ACC112 (cell line): ENCODE measurements at regions not wholly inside any gene's neighbourhood (a gene's known extent, or its start where the extent isn't known, plus 50 kb on each side); places are given as distances from the start of the nearest gene placed in this dataset.

Experiments
- H2AFZ ChIP-seq: fragments of 200-600 bp; sonication (generic); one replicate; pipeline ENCODE4 v1.6.0; 2017; ENCODE audit warnings: antibody characterized with exemption, low read length; ENCODE audit not compliant: unreplicated experiment
- H3K27ac ChIP-seq: fragments of 200-600 bp; sonication (generic); 2 replicates; pipeline ENCODE4 v1.5.1; 2014; ENCODE audit warnings: low read depth, mild to moderate bottlenecking, antibody characterized with exemption, low read length, moderate library complexity
- H3K27me3 ChIP-seq: fragments of 200-600 bp; sonication (generic); 2 replicates; pipeline ENCODE4 v1.6.1; 2014; ENCODE audit warnings: mild to moderate bottlenecking, antibody characterized with exemption, low read length, moderate library complexity, mixed read lengths; ENCODE audit not compliant: insufficient read depth
- H3K36me3 ChIP-seq: fragments of 200-600 bp; sonication (generic); 2 replicates; pipeline ENCODE4 v1.6.1; 2016; ENCODE audit warnings: mild to moderate bottlenecking, antibody characterized with exemption, low read length, moderate library complexity, mixed read lengths; ENCODE audit not compliant: insufficient read depth
- H3K4me1 ChIP-seq: fragments of 200-600 bp; sonication (generic); one replicate; pipeline ENCODE4 v1.6.1; 2016; ENCODE audit warnings: low read length, mixed read lengths; ENCODE audit not compliant: insufficient read depth, unreplicated experiment, control insufficient read depth
- H3K4me3 ChIP-seq: fragments of 200-600 bp; sonication (generic); 2 replicates; pipeline ENCODE4 v1.5.1; 2014; ENCODE audit warnings: mild to moderate bottlenecking, low read depth, low read length
- H3K79me2 ChIP-seq: fragments of 200-600 bp; sonication (generic); one replicate; pipeline ENCODE4 v1.6.0; 2016; ENCODE audit warnings: low read length; ENCODE audit not compliant: control insufficient read depth, unreplicated experiment, insufficient read depth

DNA sequence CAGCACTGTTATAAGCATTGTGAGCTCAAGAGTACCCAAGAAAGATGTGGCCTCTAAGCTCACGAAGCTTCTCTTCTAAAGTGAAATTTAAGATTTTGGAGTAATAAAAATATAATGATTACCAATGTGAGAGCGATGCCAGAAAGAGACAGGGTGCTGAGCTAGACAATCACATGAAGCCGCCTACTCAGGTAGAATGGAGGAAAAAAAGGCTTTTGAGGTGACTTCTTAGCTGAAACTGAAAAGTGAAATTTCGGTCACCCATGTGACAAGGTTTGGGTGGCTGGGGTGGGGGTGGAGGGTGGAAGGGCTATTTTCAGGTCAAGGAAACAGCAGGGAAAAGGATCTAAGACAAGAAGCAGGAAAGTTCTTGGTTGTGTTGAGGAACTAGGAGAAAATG, 388.2 kb upstream of the WWC1 start:
- Histone ChIP-seq H3K27me3 (no peaks in the 10 kb centered on the region), H3K79me2 (no peaks in the 10 kb centered on the region), H3K27ac (no peak overlapping the region), H3K36me3 (no peaks in the 10 kb centered on the region), H2AFZ (no peak overlapping the region), H3K4me3 (no peak overlapping the region), H3K4me1 (no peaks in the 10 kb centered on the region)

DNA sequence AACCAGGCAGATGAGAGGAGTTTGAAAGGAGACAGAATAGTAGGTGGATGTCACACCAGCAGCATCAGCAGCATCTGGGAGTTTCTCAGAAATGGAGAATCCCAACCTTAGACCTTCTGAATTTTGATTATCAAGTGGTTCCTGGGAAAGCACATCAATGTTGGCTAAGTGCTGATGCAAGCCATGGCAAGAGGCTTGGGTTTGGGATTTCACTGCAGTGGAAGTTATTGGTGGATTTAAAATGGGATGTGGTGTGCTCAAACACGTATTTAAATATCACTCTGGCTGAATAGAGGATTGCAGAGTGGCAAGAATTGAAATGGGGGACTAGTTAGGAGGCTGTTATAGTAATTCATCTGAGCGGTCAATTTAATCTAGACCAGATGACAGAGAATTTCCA, 387.8 kb upstream of the WWC1 start:
- Histone ChIP-seq H3K36me3 (no peaks in the 10 kb centered on the region), H3K27ac (no peak overlapping the region), H3K27me3 (no peaks in the 10 kb centered on the region), H3K4me3 (no peak overlapping the region), H2AFZ (no peak overlapping the region), H3K4me1 (no peaks in the 10 kb centered on the region), H3K79me2 (no peaks in the 10 kb centered on the region)

DNA sequence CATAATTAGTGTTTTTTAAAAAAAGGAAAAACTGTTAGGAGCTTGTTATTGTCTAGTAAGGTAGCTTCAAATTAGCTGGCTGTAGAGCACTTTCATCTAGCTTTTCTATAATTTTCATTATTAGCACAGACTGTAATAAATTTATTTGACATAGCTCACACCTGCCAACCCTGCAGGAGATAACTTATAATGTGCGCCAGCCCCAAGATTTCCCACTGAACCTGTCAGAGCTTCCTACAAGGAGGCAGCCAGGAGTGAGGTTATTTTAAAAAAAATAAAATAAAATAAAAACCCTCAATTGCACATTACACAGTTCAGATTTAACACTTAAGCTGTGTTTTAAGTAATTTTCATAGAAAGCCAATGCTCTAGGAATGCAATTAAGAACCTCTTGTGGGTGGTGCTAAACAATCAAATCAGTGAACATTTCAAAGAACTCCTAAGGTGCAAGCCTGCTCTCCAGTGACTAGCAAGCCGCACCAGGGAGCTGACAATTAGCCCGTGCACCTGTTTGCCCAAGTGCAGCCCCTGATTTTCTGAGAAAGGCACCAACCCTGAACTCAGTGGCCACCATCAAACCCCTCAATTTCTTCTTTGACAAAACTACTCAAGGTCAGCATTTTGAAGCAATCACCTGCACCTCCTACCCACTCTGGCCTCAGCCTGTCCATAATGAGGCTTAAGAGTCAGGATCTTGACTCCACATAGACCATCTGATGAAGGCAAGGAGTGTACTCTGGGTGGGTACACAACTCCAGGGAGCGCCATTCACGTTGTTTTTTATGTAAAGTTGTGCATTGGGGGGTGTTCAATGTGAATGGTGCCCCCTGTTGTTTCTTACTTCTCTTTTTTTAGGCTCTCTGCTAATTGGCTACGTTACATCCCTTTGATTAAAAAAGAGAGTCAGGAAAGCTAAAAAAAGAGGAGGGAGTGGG, 385.3 kb upstream of the WWC1 start:
- no peaks in the 10 kb centered on the region for H3K27me3 ChIP-seq
- H3K4me1 ChIP-seq = no peaks in the 10 kb centered on the region
- no peaks in the 10 kb centered on the region for H3K36me3 ChIP-seq
- no peak overlapping the region for H3K4me3 ChIP-seq
- H3K27ac ChIP-seq = no peak overlapping the region
- no peak overlapping the region for H2AFZ ChIP-seq
- no peaks in the 10 kb centered on the region for H3K79me2 ChIP-seq

DNA sequence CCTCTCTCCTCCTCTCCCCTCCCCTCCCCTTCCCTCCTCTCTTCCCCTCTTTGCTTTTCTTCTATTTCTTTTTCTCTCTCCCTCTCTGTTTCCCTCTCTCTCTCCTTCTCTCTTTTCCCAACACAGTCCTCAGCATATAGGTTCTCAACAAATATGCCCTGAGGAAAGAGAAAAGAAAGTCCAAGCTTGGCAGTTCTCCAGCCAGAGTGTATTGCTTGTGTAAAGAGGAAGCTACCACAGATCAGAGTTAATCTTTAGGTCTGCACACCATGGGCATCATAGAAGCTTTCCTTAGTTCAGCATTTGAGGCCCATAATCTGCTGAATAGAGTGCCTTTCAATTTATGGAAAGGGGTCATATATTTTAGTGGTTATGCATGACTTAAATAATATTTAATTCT, 382.8 kb upstream of the WWC1 start:
- no peaks in the 10 kb centered on the region for H3K79me2 ChIP-seq
- no peak overlapping the region for H3K27ac ChIP-seq
- H3K4me1 ChIP-seq = no peaks in the 10 kb centered on the region
- H3K36me3 ChIP-seq = no peaks in the 10 kb centered on the region
- no peaks in the 10 kb centered on the region for H3K27me3 ChIP-seq
- H2AFZ ChIP-seq = no peak overlapping the region
- no peak overlapping the region for H3K4me3 ChIP-seq

DNA sequence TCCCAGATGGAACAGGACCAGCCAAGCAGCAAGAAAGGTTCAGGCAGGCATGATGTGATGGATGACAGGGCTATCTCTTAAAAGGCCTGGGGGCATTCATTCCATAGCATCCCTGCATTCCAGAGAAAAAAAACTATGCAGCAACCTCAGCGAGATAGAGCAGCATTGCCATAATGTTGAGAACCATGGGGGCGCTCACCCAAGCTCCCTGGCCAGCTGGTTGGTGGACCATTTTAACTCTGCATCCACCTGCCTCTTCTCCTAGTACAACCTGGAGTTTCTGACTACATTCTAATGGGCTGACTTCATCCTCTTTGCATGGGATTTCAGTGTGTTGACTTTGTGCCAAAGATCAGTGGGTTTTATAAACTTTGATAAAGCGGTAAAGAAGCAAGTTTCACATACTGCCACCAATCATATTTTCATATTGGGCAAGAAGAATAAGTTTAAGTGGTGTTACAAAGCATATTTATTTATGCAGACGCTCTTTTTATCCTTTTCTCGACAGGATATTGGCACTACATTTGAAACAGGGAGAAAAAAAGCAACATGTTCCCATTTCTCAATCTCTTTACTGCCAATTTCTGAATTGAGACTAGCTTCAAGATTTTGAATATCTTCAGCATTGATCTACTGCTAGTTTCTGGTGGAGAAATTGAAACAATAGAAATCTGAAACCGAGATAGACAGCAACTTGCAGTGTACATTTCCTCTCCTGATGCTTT, 378.3 kb upstream of the WWC1 start:
- Histone ChIP-seq H3K4me1 (no peaks in the 10 kb centered on the region), H3K79me2 (no peaks in the 10 kb centered on the region), H2AFZ (no peak overlapping the region), H3K36me3 (no peaks in the 10 kb centered on the region), H3K4me3 (no peak overlapping the region), H3K27me3 (no peaks in the 10 kb centered on the region), H3K27ac (no peak overlapping the region)

DNA sequence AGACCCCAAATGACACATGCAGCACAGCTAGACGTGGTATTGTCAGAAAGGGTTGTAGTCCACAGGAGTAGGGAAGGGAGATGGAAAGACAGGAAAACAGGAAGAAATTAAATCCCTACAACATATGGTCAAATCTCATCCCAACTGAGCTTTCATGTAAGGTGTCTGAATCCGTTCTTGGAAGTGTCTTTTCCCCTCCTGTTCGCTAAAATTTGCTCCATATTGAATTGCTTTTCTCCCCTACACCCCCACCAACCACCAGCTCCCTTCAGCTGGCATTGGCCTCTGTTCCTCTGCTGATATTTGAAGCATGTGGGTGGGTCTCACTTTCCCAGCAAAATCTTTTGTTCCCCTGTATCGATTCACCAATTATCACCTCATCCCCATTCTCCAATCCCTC, 376.2 kb upstream of the WWC1 start:
- no peak overlapping the region for H2AFZ ChIP-seq
- no peak overlapping the region for H3K27ac ChIP-seq
- H3K36me3 ChIP-seq = no peaks in the 10 kb centered on the region
- no peaks in the 10 kb centered on the region for H3K79me2 ChIP-seq
- H3K27me3 ChIP-seq = no peaks in the 10 kb centered on the region
- H3K4me3 ChIP-seq = no peak overlapping the region
- H3K4me1 ChIP-seq = no peaks in the 10 kb centered on the region

DNA sequence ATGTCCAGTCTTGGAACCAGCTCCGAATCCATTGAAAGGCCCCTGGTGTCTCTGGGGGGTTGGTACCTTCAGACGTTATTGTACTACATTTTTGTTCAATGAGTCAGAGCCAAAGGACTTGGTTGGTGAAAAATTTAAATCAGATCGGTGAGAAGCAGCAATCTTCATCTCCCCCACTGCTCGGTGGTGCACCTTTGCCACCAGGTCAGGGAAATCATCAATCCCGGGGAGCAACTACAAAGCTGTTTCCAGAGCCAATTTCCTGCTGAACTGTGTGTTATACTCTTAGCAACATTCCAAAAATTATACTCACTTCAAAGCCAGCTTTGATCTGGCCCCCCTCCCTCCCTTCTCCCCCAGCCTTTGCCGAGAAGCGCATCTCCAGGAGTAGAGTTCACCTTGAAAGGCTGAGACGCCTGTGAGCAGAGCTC, 375.2 kb upstream of the WWC1 start:
- H3K79me2 ChIP-seq = no peaks in the 10 kb centered on the region
- no peaks in the 10 kb centered on the region for H3K27me3 ChIP-seq
- no peak overlapping the region for H2AFZ ChIP-seq
- H3K27ac ChIP-seq = no peak overlapping the region
- no peak overlapping the region for H3K4me3 ChIP-seq
- H3K4me1 ChIP-seq = no peaks in the 10 kb centered on the region
- no peaks in the 10 kb centered on the region for H3K36me3 ChIP-seq

DNA sequence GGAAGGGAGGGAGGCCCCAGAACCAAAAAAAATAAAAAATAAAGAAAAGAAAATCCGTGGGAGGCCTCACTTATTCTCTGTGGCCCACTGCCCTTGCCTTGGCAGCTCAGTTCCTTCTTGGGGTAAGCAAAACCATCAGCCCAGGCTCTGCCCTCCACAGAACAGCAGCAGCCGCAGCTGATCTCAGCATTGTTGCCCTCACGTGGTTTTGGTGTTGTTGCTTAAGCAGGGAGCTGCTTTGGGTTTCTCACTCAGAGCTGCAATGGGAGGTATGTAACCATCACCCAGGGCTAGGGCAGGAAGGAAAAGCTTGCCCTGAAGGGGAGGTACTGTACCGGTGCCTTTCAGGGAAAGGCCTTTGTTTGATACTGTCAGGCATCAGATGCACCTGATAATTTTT, 374.7 kb upstream of the WWC1 start:
- H3K36me3 ChIP-seq = no peaks in the 10 kb centered on the region
- no peak overlapping the region for H3K4me3 ChIP-seq
- no peak overlapping the region for H3K27ac ChIP-seq
- H2AFZ ChIP-seq = no peak overlapping the region
- H3K27me3 ChIP-seq = no peaks in the 10 kb centered on the region
- H3K4me1 ChIP-seq = no peaks in the 10 kb centered on the region
- H3K79me2 ChIP-seq = no peaks in the 10 kb centered on the region

DNA sequence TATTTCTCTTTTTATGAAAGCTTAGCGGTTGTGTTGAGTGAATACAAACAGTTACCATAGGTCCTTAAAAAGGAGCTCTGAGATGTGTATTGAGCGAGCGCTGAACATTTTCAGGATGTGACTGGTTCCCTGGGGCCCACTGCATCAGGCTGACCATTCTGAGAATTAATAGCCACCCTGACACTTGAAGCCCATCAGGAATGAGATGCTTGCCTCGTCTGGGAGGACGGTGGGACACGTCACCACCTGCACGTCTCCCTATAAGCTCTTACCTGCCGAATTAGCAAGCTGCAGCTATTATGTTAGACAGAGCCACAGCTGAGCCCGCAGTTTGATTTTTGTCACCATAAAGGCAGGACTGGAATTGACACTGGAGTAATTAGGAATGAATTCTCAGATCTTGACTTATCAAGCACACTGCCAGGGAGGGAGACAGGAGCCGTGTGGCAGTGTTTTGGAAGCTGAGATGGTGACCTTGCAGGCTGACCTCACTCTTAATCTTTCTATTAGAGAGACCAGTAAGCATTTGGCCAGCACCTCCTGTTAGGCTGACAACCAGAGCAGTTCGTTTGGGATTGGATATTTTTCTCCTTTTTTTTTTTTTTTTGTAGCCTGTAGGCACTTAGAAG, 373.1 kb upstream of the WWC1 start:
- Histone ChIP-seq H3K36me3 (no peaks in the 10 kb centered on the region), H3K27me3 (no peaks in the 10 kb centered on the region), H2AFZ (no peak overlapping the region), H3K4me3 (no peak overlapping the region), H3K4me1 (no peaks in the 10 kb centered on the region), H3K27ac (no peak overlapping the region), H3K79me2 (no peaks in the 10 kb centered on the region)

DNA sequence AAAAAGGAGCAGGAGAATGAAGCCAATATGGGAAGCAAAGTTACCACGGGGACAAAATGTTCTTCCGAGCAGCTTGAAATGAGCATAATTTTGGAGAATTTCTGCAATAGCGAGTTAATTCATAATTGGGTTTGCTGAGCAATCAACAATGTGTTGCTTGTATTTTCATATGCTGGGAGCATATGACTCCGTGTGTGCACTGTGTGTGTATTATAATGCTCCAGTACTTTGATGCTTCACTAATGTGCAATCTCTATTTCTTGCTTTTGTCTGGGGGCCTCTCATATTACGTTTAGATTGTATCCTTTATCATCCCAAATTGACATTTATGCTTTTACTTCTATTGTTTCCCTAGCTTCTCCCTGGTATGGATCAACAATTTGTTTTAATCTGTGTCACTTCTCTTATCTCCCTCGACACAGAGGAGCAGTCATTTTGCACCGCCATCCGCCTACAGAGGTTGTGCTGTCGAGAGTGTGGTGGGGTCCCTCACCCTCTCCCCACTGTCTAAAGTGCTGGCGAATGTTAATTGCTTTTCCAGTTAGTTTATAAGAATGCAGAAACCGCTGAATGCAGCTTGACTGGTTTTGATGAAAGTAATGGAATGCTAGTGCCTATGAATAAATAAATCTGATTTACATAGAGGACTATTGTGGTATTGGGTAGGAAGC, 372.5 kb upstream of the WWC1 start:
- H3K4me3 ChIP-seq = no peak overlapping the region
- no peaks in the 10 kb centered on the region for H3K4me1 ChIP-seq
- no peaks in the 10 kb centered on the region for H3K79me2 ChIP-seq
- H3K36me3 ChIP-seq = no peaks in the 10 kb centered on the region
- H3K27me3 ChIP-seq = no peaks in the 10 kb centered on the region
- no peak overlapping the region for H2AFZ ChIP-seq
- no peak overlapping the region for H3K27ac ChIP-seq
